K562 (cell line): ENCODE measurements at regions not wholly inside any gene's neighbourhood (a gene's known extent, or its start where the extent isn't known, plus 50 kb on each side); places are given as distances from the start of the nearest gene placed in this dataset.

Experiments used
- ATAC-seq: fragments of 200-7000 bp; cut with Tn5 transposase; 3 replicates; pipeline ENCODE4 v1.9.1; 2020; ENCODE audit warnings: moderate library complexity
- BruUV-seq: library from RNA; stranded (reverse); fragments of 400-500 nt; replicated peaks from 2 replicates; lab custom pipeline; 2021; lab: Mats Ljungman, UMichigan
- CTCF ChIA-PET: fragments of 300-600 bp; formaldehyde crosslinking; extraction: SDS; loops from one replicate; lab custom pipeline; 2021; ENCODE audit warnings: low intra/inter-chr PET ratio; lab: Yijun Ruan, JAX
- POLR2A ChIA-PET: fragments of 300-600, 350-650 bp; sonication (Branson Sonifier 250); formaldehyde crosslinking; extraction: SDS; loops from one replicate; lab custom pipeline; 2021; ENCODE audit warnings: antibody characterized with exemption, inconsistent platforms; lab: Yijun Ruan, JAX
- DNase-seq, 4 experiments: peaks; one replicate each; pipeline versions ENCODE4 v3.0.0 to v3.0.0-alpha.2; 2011 to 2018; ENCODE audit warnings: low spot score in 3 of 4, mixed read lengths in 3 of 4; ENCODE audit errors: extremely low read depth in 1 of 4
- FAIRE-seq: peaks from 2 replicates; lab custom pipeline; 2011; peaks lifted over from hg19 to GRCh38; lab: Jason Lieb, UNC
- H2AFZ ChIP-seq: 2 replicates; pipeline ENCODE4 v1.6.0; 2011; ENCODE audit warnings: low read depth, low read length, control low read depth, inconsistent platforms
- H3K27ac ChIP-seq: fragments of 200-600 bp; 3 replicates; pipeline ENCODE4 v1.8.0; 2011; ENCODE audit warnings: low read depth, mild to moderate bottlenecking, control low read depth, inconsistent platforms, low read length, moderate library complexity, mixed read lengths; ENCODE audit errors: extremely low read depth
- H3K27me3 ChIP-seq, 2 experiments: fragments of 300-600 bp in 1 of 2; 2 replicates in 1 of 2; 3 replicates in 1 of 2; pipeline versions ENCODE4 v1.6.0 to v1.8.0; 2011; ENCODE audit warnings: inconsistent platforms in 2 of 2, low read length in 2 of 2, mild to moderate bottlenecking in 1 of 2, mixed read lengths in 1 of 2, moderate library complexity in 1 of 2; ENCODE audit not compliant: control insufficient read depth in 2 of 2, insufficient read depth in 2 of 2
- H3K36me3 ChIP-seq: fragments of 300-600 bp; 3 replicates; pipeline ENCODE4 v1.8.0; 2011; ENCODE audit warnings: mild to moderate bottlenecking, low read length, inconsistent platforms; ENCODE audit not compliant: control insufficient read depth, insufficient read depth
- H3K4me1 ChIP-seq, 2 experiments: fragments of 200-600 bp in 1 of 2; replicated peaks in 1 of 2; 2 replicates in 1 of 2; 3 replicates in 1 of 2; pipeline versions ENCODE4 v1.5.1 to v1.8.0; 2011; ENCODE audit warnings: inconsistent platforms in 2 of 2, low read length in 2 of 2, mild to moderate bottlenecking in 1 of 2, mixed read lengths in 1 of 2, moderate library complexity in 1 of 2; ENCODE audit not compliant: control insufficient read depth in 2 of 2, insufficient read depth in 2 of 2
- H3K4me2 ChIP-seq: 2 replicates; pipeline ENCODE4 v1.6.1; 2011; ENCODE audit warnings: low read length, control low read depth, inconsistent platforms, mixed read lengths; ENCODE audit not compliant: insufficient read depth
- H3K4me3 ChIP-seq: fragments of 200-600 bp; sonication (generic), shearing (Covaris generic); 2 replicates; pipeline ENCODE4 v1.5.1; 2016; ENCODE audit warnings: control low read depth, inconsistent platforms
- H3K79me2 ChIP-seq: fragments of 200-600 bp; 3 replicates; pipeline ENCODE4 v1.8.0; 2011; ENCODE audit warnings: low read length, inconsistent platforms; ENCODE audit not compliant: control insufficient read depth, insufficient read depth
- H3K9ac ChIP-seq, 2 experiments: 2 replicates each; pipeline versions ENCODE4 v1.6.0 to v1.6.1; 2011; ENCODE audit warnings: low read depth in 2 of 2, low read length in 2 of 2, control low read depth in 1 of 2, inconsistent platforms in 1 of 2, mild to moderate bottlenecking in 1 of 2, mixed read lengths in 1 of 2; ENCODE audit not compliant: insufficient read depth in 1 of 2
- H3K9me1 ChIP-seq: one replicate; pipeline ENCODE4 v1.6.0; 2011; ENCODE audit warnings: inconsistent platforms, mild to moderate bottlenecking, low read length, moderate library complexity; ENCODE audit not compliant: control insufficient read depth, insufficient read depth
- H3K9me3 ChIP-seq: replicated peaks from 2 replicates; pipeline ENCODE4 v1.5.1; 2011; ENCODE audit warnings: low read depth, low read length, inconsistent platforms; ENCODE audit not compliant: control insufficient read depth, insufficient read depth
- H4K20me1 ChIP-seq: replicated peaks from 2 replicates; pipeline ENCODE4 v1.6.1; 2011; ENCODE audit warnings: low read length, inconsistent platforms, mixed read lengths; ENCODE audit not compliant: control insufficient read depth, insufficient read depth
- CBFB ChIP-seq: sonication (generic); formaldehyde crosslinking; IDR thresholded peaks from 2 replicates; pipeline ENCODE4 v1.4.0; 2020; ENCODE audit warnings: mild to moderate bottlenecking, missing genetic modification reagents
- CGGBP1 ChIP-seq: fragments of 250-450 bp; sonication (Bioruptor Pico); IDR thresholded peaks from 2 replicates; pipeline ENCODE4 v1.9.0; 2021; ENCODE audit warnings: mild to moderate bottlenecking
- CREB1 ChIP-seq, 2 experiments: sonication (generic) in 1 of 2; formaldehyde crosslinking in 1 of 2; IDR thresholded peaks; 2 replicates each; pipeline versions ENCODE4 v1.6.1 to v1.8.0; 2012 to 2022; ENCODE audit warnings: inconsistent platforms in 1 of 2, mild to moderate bottlenecking in 1 of 2, missing genetic modification reagents in 1 of 2, moderate library complexity in 1 of 2
- DEAF1 ChIP-seq: fragments of 450-650 bp; formaldehyde crosslinking; IDR thresholded peaks from 2 replicates; pipeline ENCODE4 v1.4.0; 2020; ENCODE audit warnings: mild to moderate bottlenecking, moderate library complexity
- FOXP4 ChIP-seq: sonication (generic); formaldehyde crosslinking; IDR thresholded peaks from 2 replicates; pipeline ENCODE4 v1.8.0; 2022; ENCODE audit warnings: mild to moderate bottlenecking, missing genetic modification reagents, borderline replicate concordance
- KDM2B ChIP-seq: fragments of 250-450 bp; sonication (Bioruptor Pico); IDR thresholded peaks from 2 replicates; pipeline ENCODE4 v1.8.0; 2021; ENCODE audit warnings: mild to moderate bottlenecking, moderate library complexity
- MLLT1 ChIP-seq, 2 experiments: fragments of 450-650 bp; IDR thresholded peaks; 2 replicates each; pipeline ENCODE4 v1.6.1; 2016
- NR2C1 ChIP-seq, 2 experiments: fragments of 450-650 bp; IDR thresholded peaks; 2 replicates each; pipeline ENCODE4 v1.6.1; 2017; ENCODE audit warnings: mild to moderate bottlenecking in 2 of 2, antibody characterized with exemption in 1 of 2, inconsistent platforms in 1 of 2, missing compliant biosample characterization in 1 of 2, missing genetic modification characterization in 1 of 2
- POLR2AphosphoS2 ChIP-seq: IDR thresholded peaks from 2 replicates; pipeline ENCODE4 v1.6.1; 2012; ENCODE audit warnings: low read length, improper control_type of control experiment
- RHOXF2B ChIP-seq: fragments of 250-450 bp; sonication (Bioruptor Pico); conservative IDR thresholded peaks from 2 replicates; pipeline ENCODE4 v1.5.1; 2021
- RNF2 ChIP-seq: sonication (generic); IDR thresholded peaks from 2 replicates; pipeline ENCODE4 v1.6.1; 2016
- ZNF143 ChIP-seq: sonication (generic); formaldehyde crosslinking; IDR thresholded peaks from 2 replicates; pipeline ENCODE4 v1.9.0; 2022; ENCODE audit warnings: mild to moderate bottlenecking, missing genetic modification reagents
- ZNF184 ChIP-seq: sonication (generic); formaldehyde crosslinking; IDR thresholded peaks from 2 replicates; pipeline ENCODE4 v1.5.0; 2020; ENCODE audit warnings: missing genetic modification reagents
- ZNF512 ChIP-seq: IDR thresholded peaks from 2 replicates; pipeline ENCODE4 v1.6.1; 2016; ENCODE audit warnings: missing genetic modification characterization, missing compliant biosample characterization
- WGBS: fragments of 100-300 bp; shearing (Covaris generic); methylation state at CpG from one replicate; pipeline ENCODE4 v1.1.6; 2016; ENCODE audit warnings: low coverage, mixed read lengths; ENCODE audit not compliant: insufficient coverage; ENCODE audit errors: missing lambda C conversion rate; 5-methylcytosine and 5-hydroxymethylcytosine counted together
- in situ Hi-C: fragments of 300-500 bp; cut with MboI; formaldehyde crosslinking; loops from 4 replicates; pipeline ENCODE4 v1.15.0; 2018; ENCODE audit warnings: inconsistent platforms, mixed read lengths
- intact Hi-C: fragments of 100-400 bp; cut with micrococcal nuclease; formaldehyde crosslinking; loops from 2 replicates; pipeline ENCODE4 v1.14.2; 2022

GRCh38 chr2:157194097-157194688 is 63.3 kb upstream of the GALNT5 start:
- FAIRE-seq, result peak; percentile 78
- H3K36me3 ChIP-seq, result no peaks in the 10 kb centered on the region
- H3K9me3 ChIP-seq, result no peaks in the 10 kb centered on the region
- H3K4me2 ChIP-seq, result no peak overlapping the region
- peak; percentile 88 for ATAC-seq
- no peaks in the 10 kb centered on the region for H3K9me1 ChIP-seq
- ChIA-PET POLR2A (interaction anchor here (1.1 kb wide), 1 partner anchor 12 kb away, joined by 3 read pairs; no protein-coding TSS in a partner anchor), CTCF (interaction anchor here (0.6 to 1.2 kb wide), 3 partner anchors 588 to 1817 kb away, joined by 3 to 6 read pairs (median 3); no protein-coding TSS in a partner anchor)
- peak overlapping the region; percentile 82 for H2AFZ ChIP-seq
- H3K79me2 ChIP-seq, result no peaks in the 10 kb centered on the region
- intact Hi-C loops (loop anchor here (2.0 to 10.0 kb wide), 8 partner anchors 65 to 1817 kb away; no protein-coding TSS in a partner anchor), in situ Hi-C loops (no loop called here)
- H3K27ac ChIP-seq, result no peak overlapping the region
- H4K20me1 ChIP-seq, result no peaks in the 10 kb centered on the region
- DNase-seq, result peak; percentile 39 to 84 (median 51)
- 0% methylated on average over 2 of the region's 2 CpGs for WGBS
- peaks cover 0 to 10% of the 10 kb centered on the region in 2 experiments; a peak in 2 of 5 replicates for H3K4me1 ChIP-seq
- H3K27me3 ChIP-seq, result no peaks in the 10 kb centered on the region
- BruUV-seq, result no TSS peak
- H3K4me3 ChIP-seq, result no peak overlapping the region
- H3K9ac ChIP-seq, result no peak overlapping the region; a peak in 1 of 4 replicates
- no peak; the same call in 1 of the 2 replicates for TF ChIP-seq RNF2
- no peak for TF ChIP-seq KDM2B (CRISPR knock-in tag)
- no peak for TF ChIP-seq CBFB (CRISPR knock-in tag)
- no peak for TF ChIP-seq CREB1 (IDR thresholded peaks at IDR 0.05)
- no peak for TF ChIP-seq CREB1 (CRISPR knock-in tag; IDR thresholded peaks at IDR 0.05)
- 0 out of 4 replicates have a peak, but pooled peaks of 1 of the 2 experiments have one; percentile 39 for TF ChIP-seq MLLT1 (IDR thresholded peaks at IDR 0.05)
- no peak for TF ChIP-seq CGGBP1 (CRISPR knock-in tag)
- TF ChIP-seq POLR2AphosphoS2, result no peak
- TF ChIP-seq DEAF1 (CRISPR knock-in tag), result peak; percentile 93
- TF ChIP-seq ZNF184, result no peak
- TF ChIP-seq NR2C1 (IDR thresholded peaks at IDR 0.05), result no peak
- TF ChIP-seq NR2C1 (tag; IDR thresholded peaks at IDR 0.05), result no peak
- no peak for TF ChIP-seq RHOXF2B (CRISPR knock-in tag)
- TF ChIP-seq ZNF143 (CRISPR knock-in tag), result no peak
- TF ChIP-seq FOXP4, result no peak
- TF ChIP-seq ZNF512 (tag), result no peak
